ENCODE measurements at regions not wholly inside any gene's neighbourhood (a gene's known extent, or its start where the extent isn't known, plus 50 kb on each side); places are given as distances from the start of the nearest gene placed in this dataset.

GRCh38 chr13:99903140-99903539, 68.4 kb downstream of the ZIC5 start:
- Histone ChIP-seq H3K36me3 (replicated peaks in 1 of 2; ENCODE audit: control insufficient read depth in 1 of 2, insufficient read depth in 2 of 2, low read length in 2 of 2) (no peaks in the 10 kb centered on the region), H3K27me3 (ENCODE audit: control insufficient read depth in 1 of 2, insufficient read depth in 2 of 2, low read length in 2 of 2) (no peaks in the 10 kb centered on the region), H3K9ac (ENCODE audit: insufficient read depth, low read depth, low read length) (no peak overlapping the region), H3K79me2 (ENCODE audit: insufficient read depth, low read length) (no peaks in the 10 kb centered on the region), H4K20me1 (ENCODE audit: insufficient read depth, low read length) (no peaks in the 10 kb centered on the region), H3K4me2 (ENCODE audit: low read depth, low read length) (no peak overlapping the region), H3K9me3 (ENCODE audit: low read length) (no peaks in the 10 kb centered on the region), H2AFZ (ENCODE audit: low read length) (no peak overlapping the region), H3K27ac (ENCODE audit: extremely low read length, insufficient read depth, low read length) (no peak overlapping the region), H3K4me1 (ENCODE audit: insufficient read depth, low read length) (peaks cover 41% of the 10 kb centered on the region), H3K4me3 (replicated peaks in 1 of 3; ENCODE audit: insufficient read depth in 1 of 3, low read depth in 2 of 3, low read length in 3 of 3) (no peak overlapping the region)
- CTCF ChIA-PET (ENCODE audit: low intra/inter-chr PET ratio, low total read pairs): no interaction called here
- POLR2A ChIA-PET: no interaction called here
- intact Hi-C loops (cut with micrococcal nuclease; ENCODE audit: unreplicated experiment): no loop called here
- no peak for TF ChIP-seq ZNF589 (CRISPR knock-in tag; conservative IDR thresholded peaks at IDR 0.05)
- TF ChIP-seq ZNF263 (CRISPR knock-in tag; IDR thresholded peaks at IDR 0.05): 0 out of 2 replicates have a peak, but pooled peaks have one; percentile 25
- 86% methylated on average over 7 of the region's 7 CpGs for WGBS (ENCODE audit: low lambda C conversion rate)
- ATAC-seq (no peak), DNase-seq (ENCODE audit: low spot score) (no peak), FAIRE-seq (no peak)
- BruUV-seq (replicated peaks): no TSS peak
- in situ Hi-C loops (cut with HindIII; ENCODE audit: extremely low pct_ligation_motif_present, low pct_unique_long_range_greater_than_20kb): loop anchor here (5.0 kb wide), 1 partner anchor 334 kb away; no protein-coding TSS in a partner anchor

- no TSS peak for BruUV-seq (replicated peaks)
- H3K9me3 ChIP-seq (ENCODE audit: low read length): no peaks in the 10 kb centered on the region
- H3K9ac ChIP-seq (ENCODE audit: insufficient read depth, low read depth, low read length): no peak overlapping the region
- DNase-seq (ENCODE audit: low spot score) (no peak), FAIRE-seq (no peak), ATAC-seq (no peak)
- H3K4me2 ChIP-seq (ENCODE audit: low read depth, low read length): no peak overlapping the region
- no peak overlapping the region for H3K4me3 ChIP-seq (replicated peaks in 1 of 3; ENCODE audit: insufficient read depth in 1 of 3, low read depth in 2 of 3, low read length in 3 of 3)
- no peaks in the 10 kb centered on the region for H3K36me3 ChIP-seq (replicated peaks in 1 of 2; ENCODE audit: control insufficient read depth in 1 of 2, insufficient read depth in 2 of 2, low read length in 2 of 2)
- 41% methylated on average over 4 of the region's 4 CpGs for WGBS (ENCODE audit: low lambda C conversion rate)
- ChIA-PET CTCF (ENCODE audit: low intra/inter-chr PET ratio, low total read pairs) (no interaction called here), POLR2A (no interaction called here)
- H4K20me1 ChIP-seq (ENCODE audit: insufficient read depth, low read length): no peaks in the 10 kb centered on the region
- no peak overlapping the region for H2AFZ ChIP-seq (ENCODE audit: low read length)
- TF ChIP-seq POGZ (CRISPR knock-in tag; IDR thresholded peaks at IDR 0.05): no peak
- intact Hi-C loops (cut with micrococcal nuclease; ENCODE audit: unreplicated experiment): no loop called here
- H3K79me2 ChIP-seq (ENCODE audit: insufficient read depth, low read length): no peaks in the 10 kb centered on the region
- in situ Hi-C loops (cut with HindIII; ENCODE audit: extremely low pct_ligation_motif_present, low pct_unique_long_range_greater_than_20kb): loop anchor here (5.0 kb wide), 1 partner anchor 335 kb away; no protein-coding TSS in a partner anchor
- H3K27me3 ChIP-seq (ENCODE audit: control insufficient read depth in 1 of 2, insufficient read depth in 2 of 2, low read length in 2 of 2): no peaks in the 10 kb centered on the region
- H3K27ac ChIP-seq (ENCODE audit: extremely low read length, insufficient read depth, low read length): no peak overlapping the region
- peaks cover 36% of the 10 kb centered on the region for H3K4me1 ChIP-seq (ENCODE audit: insufficient read depth, low read length)
Observed at GRCh38 chr13:99902657-99903056, 68.9 kb downstream of the ZIC5 start.
